Lower leg skin (tissue), 3 donors: ENCODE measurements at regions not wholly inside any gene's neighbourhood (a gene's known extent, or its start where the extent isn't known, plus 50 kb on each side); places are given as distances from the start of the nearest gene placed in this dataset.

Source experiments
- CTCF ChIP-seq, 3 donors: fragments of 450-650 bp; IDR thresholded peaks; one replicate each; pipeline ENCODE4 v1.5.1; 2016; ENCODE audit warnings: antibody characterized with exemption in 3 of 3, mild to moderate bottlenecking in 3 of 3, moderate library complexity in 2 of 3
- POLR2A ChIP-seq, 2 donors: fragments of 450-650 bp; IDR thresholded peaks; one replicate each; pipeline ENCODE4 v1.6.1; 2016 to 2017; ENCODE audit warnings: antibody characterized with exemption in 2 of 2, mild to moderate bottlenecking in 1 of 2, moderate library complexity in 1 of 2

DNA sequence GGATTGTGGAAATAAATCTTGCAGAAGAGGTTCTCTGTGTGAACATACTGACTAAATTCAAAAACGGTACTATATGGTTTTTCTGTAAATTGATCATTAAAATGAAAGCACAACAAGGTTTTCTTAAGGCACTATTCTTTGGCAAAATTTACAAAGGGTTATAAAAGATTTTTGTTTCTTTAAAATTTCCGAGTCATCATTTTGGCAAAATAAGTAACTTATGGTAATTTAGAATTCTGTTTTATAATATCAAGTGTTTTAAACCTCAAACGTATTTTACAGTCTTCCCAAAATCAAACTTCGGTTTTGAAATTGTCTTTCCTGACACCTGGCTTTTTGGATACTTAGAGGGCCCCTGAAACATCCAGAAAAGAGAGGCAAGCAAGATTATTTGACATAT lies 101.9 kb upstream of the TFPI start:
- TF ChIP-seq CTCF (IDR thresholded peaks at IDR 0.05) (no peak), POLR2A (IDR thresholded peaks at IDR 0.05) (no peak)
